Left lobe of liver (tissue), 2 donors: ENCODE measurements at regions not wholly inside any gene's neighbourhood (a gene's known extent, or its start where the extent isn't known, plus 50 kb on each side); places are given as distances from the start of the nearest gene placed in this dataset.
"Not testable (repeated sequence)": the region's sequence is repeated elsewhere in the genome, so short reads cannot be mapped to it uniquely, and the experiment has no call there.

Source experiments
- ATAC-seq: fragments of 200-7000 bp; cut with Tn5 transposase; one replicate; pipeline ENCODE4 v1.9.1; 2020; ENCODE audit warnings: mild to moderate bottlenecking, moderate library complexity
- DNase-seq: peaks from one replicate; pipeline ENCODE4 v3.0.0-alpha.2; 2020; ENCODE audit warnings: low spot score
- donor health status: DM: no; HTN: no; CAD: no; lungs with moderate emphysema.
- donor health status: DM: no; HTN: yes; CAD: no.

GRCh38 chr4:67333664-67334063, 211.6 kb downstream of the CENPC start:
- no peak for ATAC-seq
- no peak for DNase-seq

GRCh38 chr4:67332627-67333026, 212.7 kb downstream of the CENPC start:
- ATAC-seq (peak; percentile 79), DNase-seq (no peak)

GRCh38 chr4:67328393-67328792, 216.9 kb downstream of the CENPC start:
- no peak for DNase-seq
- ATAC-seq: no peak

- DNase-seq (no peak), ATAC-seq (no peak)
Observed at GRCh38 chr4:67328018-67328278, 217.4 kb downstream of the CENPC start.

- peak; percentile 46 for DNase-seq
- peak; percentile 96 for ATAC-seq
Observed at GRCh38 chr4:67327245-67328017, 217.9 kb downstream of the CENPC start.

GRCh38 chr4:67325791-67326190, 219.5 kb downstream of the CENPC start:
- ATAC-seq (no peak), DNase-seq (no peak)

- ATAC-seq: no peak
Observed at GRCh38 chr4:67320645-67321044, 224.7 kb downstream of the CENPC start.

GRCh38 chr4:67319607-67320006, 225.7 kb downstream of the CENPC start:
- not testable (repeated sequence) for DNase-seq, ATAC-seq

More at GRCh38 chr4:67320645-67321044, 224.7 kb downstream of the CENPC start:
- no peak for DNase-seq

GRCh38 chr4:67300497-67301185, 244.7 kb downstream of the CENPC start:
- ATAC-seq, DNase-seq: not testable (repeated sequence)

GRCh38 chr4:67292636-67293035, 252.7 kb downstream of the CENPC start:
- no peak for ATAC-seq
- DNase-seq: no peak

GRCh38 chr4:67292045-67292444, 253.3 kb downstream of the CENPC start:
- ATAC-seq (no peak), DNase-seq (no peak)

- DNase-seq (no peak), ATAC-seq (no peak)
Observed at GRCh38 chr4:67291644-67292043, 253.7 kb downstream of the CENPC start.

GRCh38 chr4:67288964-67289363, 256.3 kb downstream of the CENPC start:
- no peak for DNase-seq
- no peak for ATAC-seq

- DNase-seq (no peak), ATAC-seq (no peak)
Observed at GRCh38 chr4:67286724-67287123, 258.6 kb downstream of the CENPC start.

GRCh38 chr4:67282749-67283148, 262.6 kb downstream of the CENPC start:
- ATAC-seq: no peak
- no peak for DNase-seq

GRCh38 chr4:67275179-67275750, 270.0 kb downstream of the CENPC start:
- ATAC-seq (no peak), DNase-seq (no peak)

- not testable (repeated sequence) for ATAC-seq, DNase-seq
Observed at GRCh38 chr4:67274671-67275070, 270.6 kb downstream of the CENPC start.

GRCh38 chr4:67273666-67274065, 271.6 kb downstream of the CENPC start:
- DNase-seq (no peak), ATAC-seq (no peak)

GRCh38 chr4:67261971-67262370, 283.3 kb downstream of the CENPC start:
- ATAC-seq: no peak

GRCh38 chr4:67256388-67257043, 288.8 kb downstream of the CENPC start:
- DNase-seq (no peak), ATAC-seq (no peak)

More at GRCh38 chr4:67261971-67262370, 283.3 kb downstream of the CENPC start:
- DNase-seq: no peak

GRCh38 chr4:67250131-67250896, 295.0 kb downstream of the CENPC start:
- no peak for ATAC-seq
- no peak for DNase-seq
